ENCODE measurements at regions not wholly inside any gene's neighbourhood (a gene's known extent, or its start where the extent isn't known, plus 50 kb on each side); places are given as distances from the start of the nearest gene placed in this dataset.

DNA sequence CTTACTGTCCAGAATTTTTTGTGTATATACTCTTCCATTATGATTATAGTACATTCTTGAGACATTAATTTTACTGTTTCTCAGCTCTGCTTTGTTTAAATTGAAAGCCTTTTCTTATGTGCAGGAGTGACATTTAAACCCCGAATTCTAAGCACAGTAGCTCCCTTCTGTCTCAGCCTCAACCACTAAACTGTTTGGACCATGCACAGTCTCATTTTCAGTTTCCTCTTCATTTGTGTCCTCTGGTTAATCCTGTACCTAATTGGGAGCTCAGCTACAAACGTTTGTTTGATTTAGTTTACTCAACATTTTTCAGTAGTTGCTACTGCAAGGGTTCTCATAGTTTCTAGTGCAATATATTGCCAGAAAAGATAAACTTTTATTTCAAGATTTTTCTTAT, 206.3 kb downstream of the SLITRK5 start:
- H3K4me3 ChIP-seq (ENCODE audit: low read depth, low read length) = no peak overlapping the region
- no peaks in the 10 kb centered on the region for H3K4me1 ChIP-seq (ENCODE audit: control insufficient read depth, insufficient read depth, low read length)
- H3K9me3 ChIP-seq (ENCODE audit: control insufficient read depth, insufficient read depth, low read length) = no peaks in the 10 kb centered on the region
- no peak overlapping the region for H3K9ac ChIP-seq (ENCODE audit: low read depth, low read length)
- H3K36me3 ChIP-seq (ENCODE audit: control insufficient read depth, insufficient read depth, low read length) = no peaks in the 10 kb centered on the region
- H3K27me3 ChIP-seq (ENCODE audit: control insufficient read depth, insufficient read depth, low read length) = no peaks in the 10 kb centered on the region

DNA sequence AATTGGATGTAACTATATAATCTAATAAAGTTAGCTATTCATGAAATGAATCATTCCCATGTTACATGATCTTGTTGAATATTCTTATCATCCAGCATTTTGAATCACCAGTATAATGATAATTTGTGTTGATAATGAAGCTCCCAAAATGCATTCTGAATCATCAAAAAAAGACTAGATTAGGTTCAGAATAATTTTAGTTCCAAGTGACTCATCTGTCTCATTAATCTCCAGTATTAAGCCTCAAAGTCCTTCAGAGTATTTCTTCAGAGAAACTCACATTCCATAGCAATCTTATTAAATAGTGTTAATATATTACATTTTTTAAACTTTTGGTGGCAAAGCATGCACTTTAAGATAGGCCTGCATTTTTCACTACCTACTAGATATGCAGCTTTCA, 207.5 kb downstream of the SLITRK5 start:
- H3K9me3 ChIP-seq (ENCODE audit: control insufficient read depth, insufficient read depth, low read length) = no peaks in the 10 kb centered on the region
- H3K36me3 ChIP-seq (ENCODE audit: control insufficient read depth, insufficient read depth, low read length) = no peaks in the 10 kb centered on the region
- no peak overlapping the region for H3K9ac ChIP-seq (ENCODE audit: low read depth, low read length)
- no peaks in the 10 kb centered on the region for H3K4me1 ChIP-seq (ENCODE audit: control insufficient read depth, insufficient read depth, low read length)
- no peak overlapping the region for H3K4me3 ChIP-seq (ENCODE audit: low read depth, low read length)
- H3K27me3 ChIP-seq (ENCODE audit: control insufficient read depth, insufficient read depth, low read length) = no peaks in the 10 kb centered on the region

DNA sequence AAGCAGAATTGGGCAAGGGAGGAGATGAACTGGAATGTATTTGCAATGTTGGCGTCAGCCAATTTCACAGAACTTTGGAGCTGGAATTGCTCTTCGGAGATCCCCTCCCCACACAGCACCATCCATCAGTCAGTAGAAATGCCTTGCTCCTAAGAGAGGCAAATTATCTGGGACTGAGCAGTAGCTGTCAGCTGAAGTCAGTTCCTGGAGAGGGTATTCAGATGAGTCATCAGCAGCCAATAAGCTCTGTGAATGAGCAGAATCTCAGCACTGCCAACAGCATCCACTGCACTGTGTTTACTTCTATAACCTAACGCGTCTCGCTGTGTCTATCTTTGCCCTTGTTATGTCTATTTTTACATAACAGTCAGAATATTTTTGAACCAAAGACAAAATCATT, 213.7 kb downstream of the SLITRK5 start:
- Histone ChIP-seq H3K9me3 (ENCODE audit: control insufficient read depth, insufficient read depth, low read length) (no peaks in the 10 kb centered on the region), H3K9ac (ENCODE audit: low read depth, low read length) (no peak overlapping the region), H3K36me3 (ENCODE audit: control insufficient read depth, insufficient read depth, low read length) (no peaks in the 10 kb centered on the region), H3K4me1 (ENCODE audit: control insufficient read depth, insufficient read depth, low read length) (no peaks in the 10 kb centered on the region), H3K4me3 (ENCODE audit: low read depth, low read length) (no peak overlapping the region), H3K27me3 (ENCODE audit: control insufficient read depth, insufficient read depth, low read length) (no peaks in the 10 kb centered on the region)

DNA sequence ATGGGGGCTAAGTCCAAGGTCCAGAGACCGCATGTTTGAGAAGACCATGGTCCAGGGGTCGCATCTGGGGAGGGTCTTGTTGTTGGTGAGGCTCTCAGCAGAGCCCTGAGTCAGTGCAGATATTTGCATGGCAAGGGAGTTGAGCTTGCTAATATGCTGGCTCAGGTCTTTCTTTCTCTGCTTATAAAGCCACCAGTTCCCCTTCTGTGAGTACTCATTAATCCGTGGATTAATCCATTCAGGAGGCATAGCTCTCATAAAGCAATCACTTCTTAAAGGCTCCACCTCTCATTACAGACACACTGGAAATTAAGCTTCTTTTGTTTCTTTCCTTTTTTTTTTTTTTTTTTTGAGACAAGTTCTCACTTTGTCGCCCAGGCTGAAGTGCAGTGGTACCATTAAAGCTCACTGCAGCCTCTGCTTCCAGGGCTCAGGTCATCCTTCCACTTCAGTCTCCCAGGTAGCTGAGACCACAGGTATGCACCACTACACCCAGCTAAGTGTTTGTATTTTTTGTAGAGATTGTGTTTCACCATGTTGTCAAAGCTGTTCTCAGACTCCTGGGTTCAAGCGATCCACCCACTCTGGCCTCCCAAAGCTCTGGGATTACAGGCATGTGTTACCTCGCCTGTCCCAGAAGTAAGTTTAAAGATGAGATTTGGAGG, 216.4 kb downstream of the SLITRK5 start:
- no peak overlapping the region for H3K4me3 ChIP-seq (ENCODE audit: low read depth, low read length)
- H3K4me1 ChIP-seq (ENCODE audit: control insufficient read depth, insufficient read depth, low read length) = no peaks in the 10 kb centered on the region
- H3K9ac ChIP-seq (ENCODE audit: low read depth, low read length) = no peak overlapping the region
- no peaks in the 10 kb centered on the region for H3K36me3 ChIP-seq (ENCODE audit: control insufficient read depth, insufficient read depth, low read length)
- no peaks in the 10 kb centered on the region for H3K27me3 ChIP-seq (ENCODE audit: control insufficient read depth, insufficient read depth, low read length)
- no peaks in the 10 kb centered on the region for H3K9me3 ChIP-seq (ENCODE audit: control insufficient read depth, insufficient read depth, low read length)

DNA sequence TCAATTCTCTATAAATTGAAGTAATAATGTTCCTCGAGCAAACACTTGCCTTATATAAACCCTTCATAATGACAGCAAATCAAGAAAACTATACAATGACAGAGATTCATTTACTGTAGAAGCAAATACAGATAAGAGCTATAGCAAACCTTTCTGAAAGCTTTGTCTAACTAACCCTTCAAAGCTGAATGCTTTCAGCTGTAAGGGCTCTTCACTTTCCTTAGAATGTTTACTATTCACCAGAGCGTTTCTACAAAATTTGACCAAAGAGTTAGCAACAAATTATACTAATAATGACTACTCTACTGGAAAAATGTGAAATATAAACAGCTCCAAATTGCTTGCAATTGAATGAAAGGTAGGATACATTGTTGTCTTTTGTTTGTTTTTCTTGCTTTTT, 218.1 kb downstream of the SLITRK5 start:
- H3K27me3 ChIP-seq (ENCODE audit: control insufficient read depth, insufficient read depth, low read length) = no peaks in the 10 kb centered on the region
- no peak overlapping the region for H3K9ac ChIP-seq (ENCODE audit: low read depth, low read length)
- no peaks in the 10 kb centered on the region for H3K9me3 ChIP-seq (ENCODE audit: control insufficient read depth, insufficient read depth, low read length)
- H3K4me3 ChIP-seq (ENCODE audit: low read depth, low read length) = no peak overlapping the region
- H3K4me1 ChIP-seq (ENCODE audit: control insufficient read depth, insufficient read depth, low read length) = no peaks in the 10 kb centered on the region
- H3K36me3 ChIP-seq (ENCODE audit: control insufficient read depth, insufficient read depth, low read length) = no peaks in the 10 kb centered on the region

DNA sequence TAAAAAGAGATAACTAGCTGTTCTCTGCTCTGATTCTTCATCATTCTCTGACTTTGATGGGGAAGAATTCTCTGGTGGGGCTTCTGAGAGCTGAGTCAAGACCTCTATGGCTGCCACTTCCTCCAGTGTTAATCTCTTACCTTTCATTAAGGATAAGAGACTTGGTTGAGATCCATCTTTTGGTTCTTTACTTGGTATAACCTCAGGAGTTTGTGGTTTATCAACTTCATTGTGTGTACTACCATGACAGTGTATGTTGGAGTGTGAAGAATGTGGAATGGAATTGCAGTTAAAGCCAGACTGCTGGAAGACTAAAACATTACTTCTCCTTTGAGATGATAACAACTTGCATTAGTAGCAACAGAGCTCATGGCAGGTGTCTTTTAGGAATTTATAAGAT, 222.0 kb downstream of the SLITRK5 start:
- H3K9me3 ChIP-seq (ENCODE audit: control insufficient read depth, insufficient read depth, low read length) = no peaks in the 10 kb centered on the region
- no peaks in the 10 kb centered on the region for H3K36me3 ChIP-seq (ENCODE audit: control insufficient read depth, insufficient read depth, low read length)
- H3K27me3 ChIP-seq (ENCODE audit: control insufficient read depth, insufficient read depth, low read length) = no peaks in the 10 kb centered on the region
- no peak overlapping the region for H3K4me3 ChIP-seq (ENCODE audit: low read depth, low read length)
- H3K4me1 ChIP-seq (ENCODE audit: control insufficient read depth, insufficient read depth, low read length) = no peaks in the 10 kb centered on the region
- H3K9ac ChIP-seq (ENCODE audit: low read depth, low read length) = no peak overlapping the region

DNA sequence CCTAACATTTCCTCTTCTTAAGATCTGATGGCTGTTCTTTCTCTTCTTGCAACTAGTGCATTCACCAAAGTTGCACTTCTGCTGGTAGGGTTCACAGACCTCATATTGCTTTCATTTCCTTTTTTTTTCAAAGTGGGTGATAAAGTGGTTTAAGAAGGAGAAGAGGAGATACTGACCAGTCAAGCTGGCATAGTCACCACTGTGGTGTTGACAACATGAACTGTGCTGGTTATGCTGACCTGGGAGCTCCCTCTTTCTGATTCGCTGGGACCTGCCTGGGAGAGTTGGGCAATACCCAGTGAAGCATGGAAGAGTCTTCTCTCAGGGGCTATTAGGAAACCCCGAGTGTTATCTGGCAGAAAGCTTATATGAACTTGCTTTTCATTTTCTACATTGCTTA, 222.9 kb downstream of the SLITRK5 start:
- Histone ChIP-seq H3K4me1 (ENCODE audit: control insufficient read depth, insufficient read depth, low read length) (no peaks in the 10 kb centered on the region), H3K9ac (ENCODE audit: low read depth, low read length) (no peak overlapping the region), H3K9me3 (ENCODE audit: control insufficient read depth, insufficient read depth, low read length) (no peaks in the 10 kb centered on the region), H3K36me3 (ENCODE audit: control insufficient read depth, insufficient read depth, low read length) (no peaks in the 10 kb centered on the region), H3K4me3 (ENCODE audit: low read depth, low read length) (no peak overlapping the region), H3K27me3 (ENCODE audit: control insufficient read depth, insufficient read depth, low read length) (no peaks in the 10 kb centered on the region)

DNA sequence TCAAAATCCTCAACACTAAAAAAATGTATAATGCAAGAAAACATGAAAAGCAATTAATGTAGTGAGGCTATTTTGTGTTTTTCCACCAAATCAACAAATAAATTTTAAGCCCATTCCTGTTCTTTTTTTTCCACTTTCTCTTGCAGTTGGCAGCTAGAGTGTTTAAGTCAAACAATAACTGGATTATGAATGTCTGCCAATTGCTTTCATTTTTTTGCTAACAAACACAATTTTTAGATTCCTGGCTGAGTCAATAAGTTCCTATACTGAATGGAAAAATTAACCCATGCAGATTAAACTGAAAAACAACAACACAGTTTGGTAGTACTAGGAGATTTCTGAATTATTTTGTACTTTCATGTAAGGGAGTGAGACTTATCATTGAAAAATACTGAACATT, 232.4 kb downstream of the SLITRK5 start:
- Histone ChIP-seq H3K4me3 (ENCODE audit: low read depth, low read length) (no peak overlapping the region), H3K4me1 (ENCODE audit: control insufficient read depth, insufficient read depth, low read length) (no peaks in the 10 kb centered on the region), H3K27me3 (ENCODE audit: control insufficient read depth, insufficient read depth, low read length) (no peaks in the 10 kb centered on the region), H3K36me3 (ENCODE audit: control insufficient read depth, insufficient read depth, low read length) (no peaks in the 10 kb centered on the region), H3K9ac (ENCODE audit: low read depth, low read length) (no peak overlapping the region), H3K9me3 (ENCODE audit: control insufficient read depth, insufficient read depth, low read length) (no peaks in the 10 kb centered on the region)

DNA sequence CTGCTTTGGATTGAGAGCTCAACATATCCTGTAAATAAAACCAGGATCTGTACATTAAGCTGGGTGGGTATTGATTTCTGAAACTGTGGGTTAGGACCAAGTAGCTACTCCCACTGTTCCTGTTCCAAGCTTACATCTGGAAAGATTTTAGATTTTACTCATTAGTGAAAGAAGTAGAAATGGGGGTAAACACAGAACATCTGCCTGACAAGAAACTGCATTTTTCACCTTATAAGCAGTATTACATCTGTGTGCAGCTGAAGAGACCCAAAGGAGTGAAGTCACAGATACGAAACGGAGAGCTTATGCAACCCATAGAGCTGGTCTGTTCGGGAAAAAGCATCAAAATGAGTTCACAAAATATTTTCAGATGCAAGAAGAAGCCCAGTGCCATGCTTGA, 235.2 kb downstream of the SLITRK5 start:
- H3K4me1 ChIP-seq (ENCODE audit: control insufficient read depth, insufficient read depth, low read length) = no peaks in the 10 kb centered on the region
- no peak overlapping the region for H3K9ac ChIP-seq (ENCODE audit: low read depth, low read length)

DNA sequence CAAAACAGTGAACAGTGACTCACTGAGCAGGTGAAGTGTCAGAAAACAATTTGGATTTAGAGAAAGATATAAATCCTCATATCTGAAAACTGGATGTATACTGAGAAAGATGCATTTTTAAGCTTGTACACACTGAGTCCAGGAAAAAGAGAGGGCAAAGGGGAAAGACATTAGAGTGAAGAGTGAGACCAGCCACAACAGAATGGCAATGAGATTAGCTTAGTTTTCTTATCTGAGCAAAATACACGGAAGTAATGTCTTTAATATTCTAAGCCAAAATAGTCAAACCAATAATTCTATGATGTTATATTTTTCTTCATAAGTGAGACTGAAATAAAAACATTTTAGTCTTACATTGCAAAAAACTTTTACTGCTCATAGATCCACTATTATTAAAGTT, 236.0 kb downstream of the SLITRK5 start:
- no peaks in the 10 kb centered on the region for H3K27me3 ChIP-seq (ENCODE audit: control insufficient read depth, insufficient read depth, low read length)
- no peak overlapping the region for H3K4me3 ChIP-seq (ENCODE audit: low read depth, low read length)
- no peaks in the 10 kb centered on the region for H3K9me3 ChIP-seq (ENCODE audit: control insufficient read depth, insufficient read depth, low read length)
- H3K9ac ChIP-seq (ENCODE audit: low read depth, low read length) = no peak overlapping the region
- H3K4me1 ChIP-seq (ENCODE audit: control insufficient read depth, insufficient read depth, low read length) = no peaks in the 10 kb centered on the region
- H3K36me3 ChIP-seq (ENCODE audit: control insufficient read depth, insufficient read depth, low read length) = no peaks in the 10 kb centered on the region

More for the DNA sequence above, 235.2 kb downstream of the SLITRK5 start:
- Histone ChIP-seq H3K9me3 (ENCODE audit: control insufficient read depth, insufficient read depth, low read length) (no peaks in the 10 kb centered on the region), H3K27me3 (ENCODE audit: control insufficient read depth, insufficient read depth, low read length) (no peaks in the 10 kb centered on the region), H3K36me3 (ENCODE audit: control insufficient read depth, insufficient read depth, low read length) (no peaks in the 10 kb centered on the region), H3K4me3 (ENCODE audit: low read depth, low read length) (no peak overlapping the region)

DNA sequence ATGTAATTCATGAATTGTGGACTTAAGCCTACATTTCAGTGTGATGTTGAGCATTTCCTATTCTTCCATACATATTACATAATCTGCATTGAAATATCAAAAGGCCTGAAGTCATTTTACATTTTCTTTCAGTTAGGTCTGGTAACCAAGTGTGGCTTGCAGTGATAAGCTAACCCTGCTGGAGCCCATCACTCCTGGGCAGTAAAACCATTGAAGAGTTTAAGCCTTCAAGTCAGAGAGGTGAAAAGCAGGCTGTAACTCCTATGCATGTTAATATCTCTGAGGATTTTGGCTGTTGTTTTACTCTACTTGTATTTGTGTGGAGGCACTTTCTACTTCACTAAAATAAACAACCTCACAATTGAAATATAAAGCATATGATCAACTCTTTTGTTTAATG, 248.8 kb downstream of the SLITRK5 start:
- Histone ChIP-seq H3K4me1 (ENCODE audit: control insufficient read depth, insufficient read depth, low read length) (no peaks in the 10 kb centered on the region), H3K4me3 (ENCODE audit: low read depth, low read length) (no peak overlapping the region), H3K9ac (ENCODE audit: low read depth, low read length) (no peak overlapping the region), H3K36me3 (ENCODE audit: control insufficient read depth, insufficient read depth, low read length) (no peaks in the 10 kb centered on the region), H3K9me3 (ENCODE audit: control insufficient read depth, insufficient read depth, low read length) (no peaks in the 10 kb centered on the region), H3K27me3 (ENCODE audit: control insufficient read depth, insufficient read depth, low read length) (no peaks in the 10 kb centered on the region)

DNA sequence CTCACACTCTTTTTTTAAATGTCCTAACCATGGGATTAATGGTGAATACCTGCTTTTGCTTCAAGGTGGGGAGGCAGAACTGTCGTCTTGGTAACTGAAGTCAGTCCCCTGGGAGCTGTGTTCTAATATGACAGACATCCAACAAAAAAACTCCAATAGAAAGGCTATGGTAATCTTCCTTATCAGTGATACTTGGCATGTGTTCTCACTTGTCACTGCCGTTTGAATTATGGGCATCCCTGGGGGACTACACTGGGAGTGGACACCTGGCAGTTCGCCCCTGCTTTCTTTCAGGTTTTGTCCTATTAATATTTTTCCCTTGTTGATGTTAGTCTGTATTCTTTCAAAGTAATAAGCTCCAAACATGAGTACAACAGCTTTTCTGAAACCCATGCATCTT, 252.6 kb downstream of the SLITRK5 start:
- H3K9me3 ChIP-seq (ENCODE audit: control insufficient read depth, insufficient read depth, low read length) = no peaks in the 10 kb centered on the region
- no peaks in the 10 kb centered on the region for H3K27me3 ChIP-seq (ENCODE audit: control insufficient read depth, insufficient read depth, low read length)
- no peak overlapping the region for H3K4me3 ChIP-seq (ENCODE audit: low read depth, low read length)
- no peaks in the 10 kb centered on the region for H3K4me1 ChIP-seq (ENCODE audit: control insufficient read depth, insufficient read depth, low read length)
- no peak overlapping the region for H3K9ac ChIP-seq (ENCODE audit: low read depth, low read length)
- H3K36me3 ChIP-seq (ENCODE audit: control insufficient read depth, insufficient read depth, low read length) = no peaks in the 10 kb centered on the region
